MM.1S (cell line): ENCODE measurements at regions not wholly inside any gene's neighbourhood (a gene's known extent, or its start where the extent isn't known, plus 50 kb on each side); places are given as distances from the start of the nearest gene placed in this dataset.

ENCODE experiments used
- DNase-seq: peaks from one replicate; pipeline ENCODE4 v3.0.0-alpha.2; 2015
- H2AFZ ChIP-seq: fragments of 300-600 bp; sonication (generic); 2 replicates; pipeline ENCODE4 v1.6.0; 2016; ENCODE audit warnings: antibody characterized with exemption, low read length
- H3F3A ChIP-seq: fragments of 300-600 bp; sonication (generic); 2 replicates; pipeline ENCODE4 v1.6.1; 2016; ENCODE audit warnings: mild to moderate bottlenecking, antibody characterized with exemption, low read length, moderate library complexity, mixed read lengths; ENCODE audit not compliant: insufficient read depth
- H3K27ac ChIP-seq: fragments of 300-600 bp; sonication (generic); 2 replicates; pipeline ENCODE4 v1.5.1; 2016; ENCODE audit warnings: mild to moderate bottlenecking, low read length
- H3K27me3 ChIP-seq: fragments of 300-600 bp; sonication (generic); replicated peaks from 2 replicates; pipeline ENCODE4 v1.6.0; 2016; ENCODE audit warnings: low read length; ENCODE audit not compliant: insufficient read depth
- H3K36me3 ChIP-seq: fragments of 300-600 bp; sonication (generic); replicated peaks from 2 replicates; pipeline ENCODE4 v1.6.1; 2016; ENCODE audit warnings: mild to moderate bottlenecking, low read length, mixed read lengths; ENCODE audit not compliant: insufficient read depth
- H3K4me1 ChIP-seq: fragments of 300-600 bp; sonication (generic); 2 replicates; pipeline ENCODE4 v1.6.1; 2016; ENCODE audit warnings: low read length, mixed read lengths
- H3K4me2 ChIP-seq: fragments of 300-600 bp; sonication (generic); 2 replicates; pipeline ENCODE4 v1.6.0; 2016; ENCODE audit warnings: low read depth, low read length
- H3K4me3 ChIP-seq: fragments of 300-600 bp; sonication (generic); 2 replicates; pipeline ENCODE4 v1.5.1; 2016; ENCODE audit warnings: low read length, mixed read lengths
- H3K79me2 ChIP-seq: fragments of 300-600 bp; sonication (generic); 2 replicates; pipeline ENCODE4 v1.6.1; 2016; ENCODE audit warnings: mixed run types, low read length, mixed read lengths
- H3K9ac ChIP-seq: fragments of 300-600 bp; sonication (generic); 2 replicates; pipeline ENCODE4 v1.6.1; 2016; ENCODE audit warnings: low read length, mixed read lengths
- H3K9me2 ChIP-seq: fragments of 300-600 bp; sonication (generic); replicated peaks from 2 replicates; pipeline ENCODE4 v1.6.1; 2016; ENCODE audit warnings: mild to moderate bottlenecking, low read length, mixed read lengths; ENCODE audit not compliant: insufficient read depth
- H3K9me3 ChIP-seq: fragments of 300-600 bp; sonication (generic); replicated peaks from 2 replicates; pipeline ENCODE4 v1.6.1; 2016; ENCODE audit warnings: mild to moderate bottlenecking, low read length, mixed read lengths; ENCODE audit not compliant: insufficient read depth
- H4K20me1 ChIP-seq: fragments of 300-600 bp; sonication (generic); 2 replicates; pipeline ENCODE4 v1.6.1; 2016; ENCODE audit warnings: mild to moderate bottlenecking, low read length, moderate library complexity, mixed read lengths; ENCODE audit not compliant: insufficient read depth
- CTCF ChIP-seq: fragments of 300-600 bp; sonication (generic); IDR thresholded peaks from 2 replicates; pipeline ENCODE4 v1.5.1; 2016; ENCODE audit warnings: antibody characterized with exemption, low read length, mixed read lengths
- EZH2 ChIP-seq: fragments of 300-600 bp; sonication (generic); optimal IDR thresholded peaks from 2 replicates; pipeline ENCODE3; 2017; ENCODE audit warnings: low read depth, mild to moderate bottlenecking, antibody characterized with exemption, low read length, mixed read lengths
- EZH2phosphoT487 ChIP-seq: fragments of 300-600 bp; sonication (generic); IDR thresholded peaks from 2 replicates; pipeline ENCODE4 v1.6.1; 2018; ENCODE audit warnings: antibody characterized with exemption, low read length

GRCh38 chr20:39909447-39909846, 779.6 kb downstream of the MAFB start:
- Histone ChIP-seq H3K27ac (no peak overlapping the region), H3K27me3 (no peaks in the 10 kb centered on the region), H4K20me1 (no peaks in the 10 kb centered on the region), H3K9ac (no peak overlapping the region), H3K79me2 (no peaks in the 10 kb centered on the region), H3K36me3 (no peaks in the 10 kb centered on the region), H3F3A (no peaks in the 10 kb centered on the region), H2AFZ (no peak overlapping the region), H3K4me1 (no peaks in the 10 kb centered on the region), H3K9me2 (no peaks in the 10 kb centered on the region), H3K9me3 (no peaks in the 10 kb centered on the region), H3K4me2 (no peak overlapping the region), H3K4me3 (no peak overlapping the region)
- no peak for DNase-seq
- TF ChIP-seq EZH2 (no peak), EZH2phosphoT487 (no peak), CTCF (no peak)

GRCh38 chr20:39904476-39905112, 784.4 kb downstream of the MAFB start:
- Histone ChIP-seq H3K4me1 (no peaks in the 10 kb centered on the region), H3K79me2 (no peaks in the 10 kb centered on the region), H3K27me3 (no peaks in the 10 kb centered on the region), H3K9ac (no peak overlapping the region), H3K36me3 (no peaks in the 10 kb centered on the region), H2AFZ (no peak overlapping the region), H3K4me3 (no peak overlapping the region), H3K9me2 (no peaks in the 10 kb centered on the region), H4K20me1 (no peaks in the 10 kb centered on the region), H3F3A (no peaks in the 10 kb centered on the region), H3K9me3 (no peaks in the 10 kb centered on the region), H3K27ac (no peak overlapping the region), H3K4me2 (no peak overlapping the region)
- DNase-seq: no peak
- TF ChIP-seq EZH2 (no peak), EZH2phosphoT487 (no peak), CTCF (no peak)

- Histone ChIP-seq H3K4me1 (no peaks in the 10 kb centered on the region), H2AFZ (no peak overlapping the region), H3K4me3 (no peak overlapping the region), H4K20me1 (no peaks in the 10 kb centered on the region), H3K9ac (no peak overlapping the region), H3K4me2 (no peak overlapping the region), H3F3A (no peaks in the 10 kb centered on the region), H3K27me3 (no peaks in the 10 kb centered on the region), H3K9me2 (no peaks in the 10 kb centered on the region), H3K27ac (no peak overlapping the region), H3K36me3 (no peaks in the 10 kb centered on the region), H3K79me2 (no peaks in the 10 kb centered on the region), H3K9me3 (no peaks in the 10 kb centered on the region)
- no peak for TF ChIP-seq EZH2phosphoT487
- no peak for TF ChIP-seq EZH2
- no peak for TF ChIP-seq CTCF
- no peak for DNase-seq
These were observed 785.1 kb downstream of the MAFB start for GRCh38 chr20:39903806-39904465.
